ENCODE measurements at regions not wholly inside any gene's neighbourhood (a gene's known extent, or its start where the extent isn't known, plus 50 kb on each side); places are given as distances from the start of the nearest gene placed in this dataset.

- H3K27me3 ChIP-seq (ENCODE audit: control insufficient read depth, insufficient read depth, low read length) = no peaks in the 10 kb centered on the region
- no peak for TF ChIP-seq CTCF (IDR thresholded peaks at IDR 0.05; ENCODE audit: insufficient read depth, low read length, poor library complexity, severe bottlenecking)
- DNase-seq (ENCODE audit: low read depth) = no peak
- no peak overlapping the region for H3K4me3 ChIP-seq (ENCODE audit: low read depth, low read length)
- H3K36me3 ChIP-seq (ENCODE audit: control insufficient read depth, insufficient read depth, low read length) = no peaks in the 10 kb centered on the region
These were observed 455.6 kb downstream of the TBL1XR1 start for GRCh38 chr3:176741664-176742047.

GRCh38 chr3:176740906-176741663 is 456.2 kb downstream of the TBL1XR1 start:
- TF ChIP-seq CTCF (IDR thresholded peaks at IDR 0.05; ENCODE audit: insufficient read depth, low read length, poor library complexity, severe bottlenecking) = no peak

GRCh38 chr3:176739159-176739558 is 458.1 kb downstream of the TBL1XR1 start:
- Histone ChIP-seq H3K27me3 (ENCODE audit: control insufficient read depth, insufficient read depth, low read length) (no peaks in the 10 kb centered on the region), H3K4me3 (ENCODE audit: low read depth, low read length) (no peak overlapping the region), H3K36me3 (ENCODE audit: control insufficient read depth, insufficient read depth, low read length) (no peaks in the 10 kb centered on the region)
- TF ChIP-seq CTCF (IDR thresholded peaks at IDR 0.05; ENCODE audit: insufficient read depth, low read length, poor library complexity, severe bottlenecking) = no peak
- DNase-seq (ENCODE audit: low read depth) = no peak

More at GRCh38 chr3:176740906-176741663, 456.2 kb downstream of the TBL1XR1 start:
- DNase-seq (ENCODE audit: low read depth) = no peak
- H3K27me3 ChIP-seq (ENCODE audit: control insufficient read depth, insufficient read depth, low read length) = no peaks in the 10 kb centered on the region
- H3K4me3 ChIP-seq (ENCODE audit: low read depth, low read length) = no peak overlapping the region
- H3K36me3 ChIP-seq (ENCODE audit: control insufficient read depth, insufficient read depth, low read length) = no peaks in the 10 kb centered on the region

DNA sequence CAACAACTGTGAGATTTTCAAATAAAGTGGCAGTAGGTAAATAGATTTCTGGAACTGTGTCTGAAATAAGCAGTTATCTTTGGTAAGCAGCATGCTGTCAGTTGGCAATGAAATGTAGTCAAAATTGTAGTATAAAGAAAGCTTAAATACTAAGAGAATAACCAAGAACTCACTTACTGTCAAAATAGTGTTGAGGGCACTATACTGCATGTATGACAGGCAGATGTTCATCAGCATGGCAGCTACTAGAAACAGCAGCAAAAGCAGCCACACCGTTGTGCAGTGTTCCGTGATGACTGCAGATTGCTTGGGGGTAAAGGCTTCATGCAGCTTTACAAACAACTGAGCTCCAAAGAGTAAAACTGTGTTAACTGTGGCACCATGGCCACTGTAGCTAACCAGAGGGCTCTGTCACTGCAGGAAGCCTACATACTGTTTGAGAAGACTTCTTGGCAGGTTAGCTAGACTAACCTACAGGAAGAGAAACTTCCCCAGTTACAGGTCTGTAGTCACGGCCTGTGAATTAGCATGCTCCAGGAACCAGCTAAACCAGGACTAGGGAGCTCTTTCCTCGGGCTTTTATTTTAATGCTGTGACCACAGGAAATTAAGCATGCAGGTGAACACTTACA is 459.7 kb downstream of the TBL1XR1 start:
- Histone ChIP-seq H3K4me3 (ENCODE audit: low read depth, low read length) (no peak overlapping the region), H3K36me3 (ENCODE audit: control insufficient read depth, insufficient read depth, low read length) (no peaks in the 10 kb centered on the region), H3K27me3 (ENCODE audit: control insufficient read depth, insufficient read depth, low read length) (no peaks in the 10 kb centered on the region)
- no peak for DNase-seq (ENCODE audit: low read depth)
- no peak for TF ChIP-seq CTCF (IDR thresholded peaks at IDR 0.05; ENCODE audit: insufficient read depth, low read length, poor library complexity, severe bottlenecking)

DNA sequence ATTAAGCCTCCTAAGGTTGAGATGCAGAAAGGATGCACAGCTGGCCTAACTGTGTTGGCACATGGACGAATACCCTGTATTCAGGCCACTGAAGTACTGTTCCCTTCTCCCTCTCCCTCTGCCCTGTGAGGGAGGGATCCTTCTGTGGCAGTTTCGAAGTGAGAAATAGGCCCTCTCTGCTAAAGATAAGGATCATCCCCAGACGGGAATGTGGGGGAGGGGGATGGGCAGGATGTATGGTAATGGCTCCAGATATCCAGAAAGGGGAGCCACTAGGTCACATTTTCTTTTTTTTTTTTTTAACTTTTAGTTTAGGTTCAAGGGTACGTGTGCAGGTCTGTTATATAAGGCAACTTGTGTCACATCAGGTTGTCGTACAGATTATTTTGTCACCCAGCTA is 463.1 kb downstream of the TBL1XR1 start:
- no peak for DNase-seq (ENCODE audit: low read depth)
- no peak for TF ChIP-seq CTCF (IDR thresholded peaks at IDR 0.05; ENCODE audit: insufficient read depth, low read length, poor library complexity, severe bottlenecking)
- Histone ChIP-seq H3K4me3 (ENCODE audit: low read depth, low read length) (no peak overlapping the region), H3K27me3 (ENCODE audit: control insufficient read depth, insufficient read depth, low read length) (no peaks in the 10 kb centered on the region), H3K36me3 (ENCODE audit: control insufficient read depth, insufficient read depth, low read length) (no peaks in the 10 kb centered on the region)

Data from kidney epithelial cell (primary cell).